GM12892 (cell line): ENCODE measurements at regions not wholly inside any gene's neighbourhood (a gene's known extent, or its start where the extent isn't known, plus 50 kb on each side); places are given as distances from the start of the nearest gene placed in this dataset.
"Not testable (repeated sequence)": the region's sequence is repeated elsewhere in the genome, so short reads cannot be mapped to it uniquely, and the experiment has no call there.

ENCODE experiments used
- POLR2A ChIP-seq: IDR thresholded peaks from 2 replicates; pipeline ENCODE4 v1.6.1; 2011; ENCODE audit warnings: low read depth, low read length, control low read depth
- POLR2AphosphoS5 ChIP-seq: IDR thresholded peaks from 2 replicates; pipeline ENCODE4 v1.6.1; 2011; ENCODE audit warnings: low read depth, low read length, control low read depth
- TAF1 ChIP-seq: IDR thresholded peaks from 2 replicates; pipeline ENCODE4 v1.6.1; 2011; ENCODE audit warnings: low read depth, mild to moderate bottlenecking, control low read depth, low read length, borderline replicate concordance

DNA sequence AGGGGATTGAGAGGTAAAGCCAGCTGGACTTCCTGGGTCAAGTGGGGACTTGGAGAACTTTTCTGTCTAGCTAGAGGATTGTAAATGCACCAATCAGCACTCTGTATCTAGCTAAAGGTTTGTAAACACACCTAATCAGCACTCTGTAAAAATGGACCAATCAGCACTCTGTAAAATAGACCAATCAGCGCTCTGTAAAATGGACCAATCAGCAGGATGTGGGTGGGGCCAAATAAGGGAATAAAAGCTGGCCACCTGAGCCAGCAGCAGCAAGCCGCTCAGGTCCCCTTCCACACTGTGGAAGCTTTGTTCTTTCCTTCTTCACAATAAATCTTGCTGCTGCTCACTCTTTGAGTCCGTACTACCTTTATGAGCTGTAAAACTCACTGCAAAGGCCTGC lies 87.7 kb downstream of the COPRS start:
- not testable (repeated sequence) for TF ChIP-seq POLR2A, POLR2AphosphoS5, TAF1
